ENCODE measurements at regions not wholly inside any gene's neighbourhood (a gene's known extent, or its start where the extent isn't known, plus 50 kb on each side); places are given as distances from the start of the nearest gene placed in this dataset.

GRCh38 chr9:28215536-28216299 lies 642.4 kb upstream of the C9orf72 start:
- ATAC-seq (no peak), DNase-seq (no peak)
- peaks cover 0 to 5% (median 0%) of the 10 kb centered on the region in 12 donors for H3K9me3 ChIP-seq
- H3K4me1 ChIP-seq: peaks cover 0 to 4% (median 0%) of the 10 kb centered on the region in 12 donors
- intact Hi-C loops (cut with DNase I): loop anchor here in 1 of 10 donors (10.0 kb wide), 1 partner anchor 59 kb away; no protein-coding TSS in a partner anchor
- no peak overlapping the region for H3K4me3 ChIP-seq
- 83 to 91% (median 86%) methylated on average over 5 of the region's 5 CpGs for WGBS, 4 donors
- no peaks in the 10 kb centered on the region for H3K36me3 ChIP-seq
- TF ChIP-seq CTCF (IDR thresholded peaks at IDR 0.05): no peak
- TF ChIP-seq POLR2A (IDR thresholded peaks at IDR 0.05): no peak
- no peak overlapping the region for H3K27ac ChIP-seq
- H3K27me3 ChIP-seq: no peaks in the 10 kb centered on the region

- intact Hi-C loops (cut with DNase I): loop anchor here in 1 of 10 donors (10.0 kb wide), 1 partner anchor 58 kb away; no protein-coding TSS in a partner anchor
- DNase-seq: no peak
- H3K36me3 ChIP-seq: no peaks in the 10 kb centered on the region
Measured at GRCh38 chr9:28232686-28233085, 659.4 kb upstream of the C9orf72 start.

GRCh38 chr9:28234133-28234893 lies 661.0 kb upstream of the C9orf72 start:
- no peaks in the 10 kb centered on the region for H3K27me3 ChIP-seq
- ATAC-seq (no peak), DNase-seq (no peak)
- no peaks in the 10 kb centered on the region for H3K36me3 ChIP-seq
- H3K27ac ChIP-seq: no peak overlapping the region
- no peak overlapping the region for H3K4me3 ChIP-seq
- H3K9me3 ChIP-seq: peaks cover 0 to 15% (median 0%) of the 10 kb centered on the region in 12 donors
- H3K4me1 ChIP-seq: no peaks in the 10 kb centered on the region
- no peak for TF ChIP-seq POLR2A (IDR thresholded peaks at IDR 0.05)
- TF ChIP-seq CTCF (IDR thresholded peaks at IDR 0.05): no peak
- WGBS, 4 donors: 61 to 69% (median 65%) methylated on average over 6 of the region's 6 CpGs
- intact Hi-C loops (cut with DNase I): loop anchor here in 1 of 10 donors (10.0 kb wide), 1 partner anchor 60 kb away; no protein-coding TSS in a partner anchor

More at GRCh38 chr9:28232686-28233085, 659.4 kb upstream of the C9orf72 start:
- Histone ChIP-seq H3K4me3 (no peak overlapping the region), H3K27me3 (no peaks in the 10 kb centered on the region), H3K4me1 (no peaks in the 10 kb centered on the region), H3K9me3 (peaks cover 0 to 8% (median 0%) of the 10 kb centered on the region in 12 donors), H3K27ac (no peak overlapping the region)
- WGBS, 4 donors: 85 to 100% (median 92%) methylated on average over 1 of the region's 1 CpG
- TF ChIP-seq POLR2A (IDR thresholded peaks at IDR 0.05) (no peak), CTCF (IDR thresholded peaks at IDR 0.05) (no peak)
- no peak for ATAC-seq

GRCh38 chr9:28234894-28235277 lies 661.6 kb upstream of the C9orf72 start:
- H3K4me1 ChIP-seq: no peaks in the 10 kb centered on the region
- ATAC-seq (no peak), DNase-seq (no peak)
- no peak overlapping the region for H3K27ac ChIP-seq
- peaks cover 0 to 20% (median 0%) of the 10 kb centered on the region in 12 donors for H3K9me3 ChIP-seq
- intact Hi-C loops (cut with DNase I): loop anchor here in 1 of 10 donors (10.0 kb wide), 1 partner anchor 60 kb away; no protein-coding TSS in a partner anchor
- H3K4me3 ChIP-seq: no peak overlapping the region
- 29 to 59% (median 40%) methylated on average over 1 of the region's 1 CpG for WGBS, 4 donors
- no peaks in the 10 kb centered on the region for H3K27me3 ChIP-seq
- no peaks in the 10 kb centered on the region for H3K36me3 ChIP-seq
- TF ChIP-seq CTCF (IDR thresholded peaks at IDR 0.05) (no peak), POLR2A (IDR thresholded peaks at IDR 0.05) (no peak)
